ENCODE measurements at regions not wholly inside any gene's neighbourhood (a gene's known extent, or its start where the extent isn't known, plus 50 kb on each side); places are given as distances from the start of the nearest gene placed in this dataset.
"Not testable (repeated sequence)": the region's sequence is repeated elsewhere in the genome, so short reads cannot be mapped to it uniquely, and the experiment has no call there.

GRCh38 chrX:103428525-103428924 lies 52.2 kb downstream of the BEX3 start:
- DNase-seq (ENCODE audit: low read depth) = no peak
- no peak for TF ChIP-seq CTCF (IDR thresholded peaks at IDR 0.05; ENCODE audit: insufficient read depth, low read depth, low read length, missing control alignments)
- H3K4me3 ChIP-seq (ENCODE audit: low read length) = no peak overlapping the region

GRCh38 chrX:103429026-103429425 lies 52.7 kb downstream of the BEX3 start:
- not testable (repeated sequence) for H3K4me3 ChIP-seq (ENCODE audit: low read length); DNase-seq (ENCODE audit: low read depth)

- TF ChIP-seq CTCF (IDR thresholded peaks at IDR 0.05; ENCODE audit: insufficient read depth, low read depth, low read length, missing control alignments) = no peak
- peak; percentile 40 for DNase-seq (ENCODE audit: low read depth)
- no peak overlapping the region for H3K4me3 ChIP-seq (ENCODE audit: low read length)
Measured at GRCh38 chrX:103431316-103431715, 55.0 kb downstream of the BEX3 start.

DNA sequence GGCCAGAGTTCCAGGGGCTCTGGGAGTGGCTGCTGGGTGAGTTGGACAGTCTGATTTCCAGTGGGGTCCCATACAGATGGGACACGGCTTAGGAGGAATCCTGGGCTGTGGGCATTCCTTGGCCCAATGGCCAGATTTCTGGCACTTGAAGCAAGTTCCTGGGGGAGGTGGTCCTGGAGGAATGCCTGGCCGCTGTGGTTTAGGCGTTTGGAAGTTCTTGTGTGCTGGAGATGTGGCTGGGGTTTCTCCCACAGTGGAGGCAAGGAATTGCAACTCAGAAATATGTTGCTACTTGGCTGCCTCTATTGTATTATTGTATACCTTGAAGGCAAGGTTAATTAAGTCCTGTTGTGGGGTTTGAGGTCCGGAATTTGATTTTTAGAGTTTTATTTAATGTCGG lies 56.5 kb downstream of the BEX3 start:
- not testable (repeated sequence) for H3K4me3 ChIP-seq (ENCODE audit: low read length); DNase-seq (ENCODE audit: low read depth)

- TF ChIP-seq CTCF (IDR thresholded peaks at IDR 0.05; ENCODE audit: insufficient read depth, low read depth, low read length, missing control alignments) = no peak
- DNase-seq (ENCODE audit: low read depth) = peak; percentile 20
- no peak overlapping the region for H3K4me3 ChIP-seq (ENCODE audit: low read length)
Measured at GRCh38 chrX:103437147-103437873, 61.0 kb downstream of the BEX3 start.

GRCh38 chrX:103439161-103439560 lies 62.8 kb downstream of the BEX3 start:
- TF ChIP-seq CTCF (IDR thresholded peaks at IDR 0.05; ENCODE audit: insufficient read depth, low read depth, low read length, missing control alignments) = no peak
- no peak for DNase-seq (ENCODE audit: low read depth)
- H3K4me3 ChIP-seq (ENCODE audit: low read length) = no peak overlapping the region

DNA sequence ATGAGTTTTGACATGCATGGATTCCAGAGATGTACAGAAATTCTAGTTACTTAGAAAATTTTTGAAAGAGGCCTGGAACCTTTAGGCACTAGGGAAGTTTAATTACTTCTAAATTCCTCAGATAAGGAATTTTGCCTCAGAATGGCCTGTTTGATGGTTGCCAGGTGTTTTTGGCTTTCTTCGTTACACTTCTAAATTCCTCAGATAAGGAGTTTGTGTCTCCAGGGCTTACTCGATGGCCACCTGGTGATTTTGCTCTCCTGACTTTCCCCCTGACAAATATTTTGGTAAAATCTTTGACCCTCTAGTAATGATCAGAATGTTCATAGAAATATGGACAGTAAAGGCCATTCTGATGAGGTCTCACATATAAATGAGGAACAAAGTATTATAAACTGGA lies 64.3 kb downstream of the BEX3 start:
- no peak overlapping the region for H3K4me3 ChIP-seq (ENCODE audit: low read length)
- no peak for TF ChIP-seq CTCF (IDR thresholded peaks at IDR 0.05; ENCODE audit: insufficient read depth, low read depth, low read length, missing control alignments)
- no peak for DNase-seq (ENCODE audit: low read depth)

DNA sequence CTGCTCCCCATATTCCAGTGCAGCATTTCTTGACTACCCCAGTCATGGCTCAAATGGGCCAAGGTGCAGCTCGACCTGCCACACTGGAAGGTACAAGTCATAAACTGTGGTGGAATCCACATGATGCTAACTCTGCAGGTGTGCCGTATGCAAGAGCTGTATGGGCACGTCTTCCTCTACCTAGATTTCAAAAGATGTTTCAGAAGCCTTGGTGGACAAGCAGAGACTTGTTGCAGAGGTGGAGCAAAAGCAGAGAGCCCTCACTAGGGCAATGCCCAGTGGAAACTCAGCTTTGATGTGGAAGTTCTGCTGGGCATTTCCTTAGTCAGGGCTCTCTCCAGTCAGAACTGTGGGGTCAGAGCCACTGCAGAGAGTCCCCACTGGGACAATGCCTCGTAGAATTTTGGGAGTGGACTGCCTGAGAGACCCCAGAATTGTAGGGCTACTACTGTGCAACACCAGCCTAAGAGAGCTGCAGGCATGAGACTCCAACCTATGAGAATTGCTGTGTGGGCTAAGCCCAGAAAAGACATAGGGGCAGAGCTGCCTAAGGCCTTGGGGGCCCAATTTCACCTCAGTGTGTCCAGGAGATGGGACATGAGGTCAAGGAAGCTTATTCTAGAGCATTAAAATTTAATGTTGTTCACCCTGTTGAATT lies 65.7 kb downstream of the BEX3 start:
- TF ChIP-seq CTCF (IDR thresholded peaks at IDR 0.05; ENCODE audit: insufficient read depth, low read depth, low read length, missing control alignments) = no peak
- no peak overlapping the region for H3K4me3 ChIP-seq (ENCODE audit: low read length)
- peak; percentile 93 for DNase-seq (ENCODE audit: low read depth)
